ENCODE measurements at regions not wholly inside any gene's neighbourhood (a gene's known extent, or its start where the extent isn't known, plus 50 kb on each side); places are given as distances from the start of the nearest gene placed in this dataset.

GRCh38 chr4:60745800-60746571 lies 454.1 kb upstream of the ADGRL3 start:
- DNase-seq (ENCODE audit: low read depth, low spot score) = no peak

GRCh38 chr4:60750962-60751361 lies 449.2 kb upstream of the ADGRL3 start:
- no peak for DNase-seq (ENCODE audit: low read depth, low spot score)

- DNase-seq (ENCODE audit: low read depth, low spot score) = no peak
These were observed 442.0 kb upstream of the ADGRL3 start for GRCh38 chr4:60757986-60758680.

- no peak for DNase-seq (ENCODE audit: low read depth, low spot score)
These were observed 440.4 kb upstream of the ADGRL3 start for GRCh38 chr4:60759518-60760245.

- no peak for DNase-seq (ENCODE audit: low read depth, low spot score)
These were observed 419.3 kb upstream of the ADGRL3 start for GRCh38 chr4:60780874-60781273.

GRCh38 chr4:60790608-60791007 lies 409.5 kb upstream of the ADGRL3 start:
- DNase-seq (ENCODE audit: low read depth, low spot score) = no peak

- DNase-seq (ENCODE audit: low read depth, low spot score) = no peak
These were observed 405.8 kb upstream of the ADGRL3 start for GRCh38 chr4:60794372-60794771.

- no peak for DNase-seq (ENCODE audit: low read depth, low spot score)
These were observed 400.9 kb upstream of the ADGRL3 start for GRCh38 chr4:60799214-60799613.

GRCh38 chr4:60800701-60801100 lies 399.4 kb upstream of the ADGRL3 start:
- no peak for DNase-seq (ENCODE audit: low read depth, low spot score)

GRCh38 chr4:60805500-60806313 lies 394.4 kb upstream of the ADGRL3 start:
- peak; percentile 3 for DNase-seq (ENCODE audit: low read depth, low spot score)

GRCh38 chr4:60808726-60809485 lies 391.2 kb upstream of the ADGRL3 start:
- DNase-seq (ENCODE audit: low read depth, low spot score) = no peak

GRCh38 chr4:60809486-60809800 lies 390.7 kb upstream of the ADGRL3 start:
- DNase-seq (ENCODE audit: low read depth, low spot score) = no peak

GRCh38 chr4:60812811-60813210 lies 387.3 kb upstream of the ADGRL3 start:
- no peak for DNase-seq (ENCODE audit: low read depth, low spot score)

GRCh38 chr4:60814549-60814948 lies 385.6 kb upstream of the ADGRL3 start:
- no peak for DNase-seq (ENCODE audit: low read depth, low spot score)

GRCh38 chr4:60817609-60818008 lies 382.5 kb upstream of the ADGRL3 start:
- no peak for DNase-seq (ENCODE audit: low read depth, low spot score)

GRCh38 chr4:60822986-60823385 lies 377.1 kb upstream of the ADGRL3 start:
- no peak for DNase-seq (ENCODE audit: low read depth, low spot score)

- no peak for DNase-seq (ENCODE audit: low read depth, low spot score)
These were observed 360.1 kb upstream of the ADGRL3 start for GRCh38 chr4:60840020-60840419.

GRCh38 chr4:60846678-60847077 lies 353.4 kb upstream of the ADGRL3 start:
- no peak for DNase-seq (ENCODE audit: low read depth, low spot score)

- no peak for DNase-seq (ENCODE audit: low read depth, low spot score)
These were observed 352.5 kb upstream of the ADGRL3 start for GRCh38 chr4:60847614-60848013.

GRCh38 chr4:60857130-60857753 lies 342.9 kb upstream of the ADGRL3 start:
- DNase-seq (ENCODE audit: low read depth, low spot score) = no peak

GRCh38 chr4:60863442-60863841 lies 336.7 kb upstream of the ADGRL3 start:
- no peak for DNase-seq (ENCODE audit: low read depth, low spot score)

All from smooth muscle cell of the brain vasculature (primary cell).